ENCODE measurements at regions not wholly inside any gene's neighbourhood (a gene's known extent, or its start where the extent isn't known, plus 50 kb on each side); places are given as distances from the start of the nearest gene placed in this dataset.
A peak's percentile ranks its signal among the peaks of the same experiment; 100 is the strongest.

- H3K27me3 ChIP-seq (ENCODE audit: control insufficient read depth, insufficient read depth, low read length), result no peaks in the 10 kb centered on the region
- TF ChIP-seq CTCF (IDR thresholded peaks at IDR 0.05; ENCODE audit: insufficient read depth, low read length, poor library complexity, severe bottlenecking), result no peak
Observed at GRCh38 chr10:129293991-129294700, 172.9 kb upstream of the MGMT start.

GRCh38 chr10:129294944-129295343 is 172.1 kb upstream of the MGMT start:
- no peak for TF ChIP-seq CTCF (IDR thresholded peaks at IDR 0.05; ENCODE audit: insufficient read depth, low read length, poor library complexity, severe bottlenecking)
- Histone ChIP-seq H3K4me3 (ENCODE audit: low read depth, low read length) (no peak overlapping the region), H3K36me3 (ENCODE audit: control insufficient read depth, insufficient read depth, low read length) (no peaks in the 10 kb centered on the region), H3K27me3 (ENCODE audit: control insufficient read depth, insufficient read depth, low read length) (no peaks in the 10 kb centered on the region)
- no peak for DNase-seq (ENCODE audit: low read depth)

More at GRCh38 chr10:129293991-129294700, 172.9 kb upstream of the MGMT start:
- H3K4me3 ChIP-seq (ENCODE audit: low read depth, low read length), result no peak overlapping the region
- no peak for DNase-seq (ENCODE audit: low read depth)
- H3K36me3 ChIP-seq (ENCODE audit: control insufficient read depth, insufficient read depth, low read length), result no peaks in the 10 kb centered on the region

GRCh38 chr10:129305046-129305445 is 162.0 kb upstream of the MGMT start:
- Histone ChIP-seq H3K27me3 (ENCODE audit: control insufficient read depth, insufficient read depth, low read length) (no peaks in the 10 kb centered on the region), H3K4me3 (ENCODE audit: low read depth, low read length) (no peak overlapping the region), H3K36me3 (ENCODE audit: control insufficient read depth, insufficient read depth, low read length) (no peaks in the 10 kb centered on the region)
- no peak for TF ChIP-seq CTCF (IDR thresholded peaks at IDR 0.05; ENCODE audit: insufficient read depth, low read length, poor library complexity, severe bottlenecking)
- no peak for DNase-seq (ENCODE audit: low read depth)

- no peaks in the 10 kb centered on the region for H3K27me3 ChIP-seq (ENCODE audit: control insufficient read depth, insufficient read depth, low read length)
- TF ChIP-seq CTCF (IDR thresholded peaks at IDR 0.05; ENCODE audit: insufficient read depth, low read length, poor library complexity, severe bottlenecking), result no peak
- H3K4me3 ChIP-seq (ENCODE audit: low read depth, low read length), result no peak overlapping the region
- H3K36me3 ChIP-seq (ENCODE audit: control insufficient read depth, insufficient read depth, low read length), result no peaks in the 10 kb centered on the region
- DNase-seq (ENCODE audit: low read depth), result peak; percentile 26
Observed at GRCh38 chr10:129307141-129307540, 159.9 kb upstream of the MGMT start.

- no peaks in the 10 kb centered on the region for H3K27me3 ChIP-seq (ENCODE audit: control insufficient read depth, insufficient read depth, low read length)
- H3K4me3 ChIP-seq (ENCODE audit: low read depth, low read length), result no peak overlapping the region
- no peak for DNase-seq (ENCODE audit: low read depth)
- no peak for TF ChIP-seq CTCF (IDR thresholded peaks at IDR 0.05; ENCODE audit: insufficient read depth, low read length, poor library complexity, severe bottlenecking)
- H3K36me3 ChIP-seq (ENCODE audit: control insufficient read depth, insufficient read depth, low read length), result no peaks in the 10 kb centered on the region
Observed at GRCh38 chr10:129308953-129309564, 158.0 kb upstream of the MGMT start.

Measured in kidney epithelial cell (primary cell).